ENCODE measurements at regions not wholly inside any gene's neighbourhood (a gene's known extent, or its start where the extent isn't known, plus 50 kb on each side); places are given as distances from the start of the nearest gene placed in this dataset.

- TF ChIP-seq TEAD4 (IDR thresholded peaks at IDR 0.05) (no peak), MAX (IDR thresholded peaks at IDR 0.05) (no peak), TAF1 (IDR thresholded peaks at IDR 0.05; ENCODE audit: low read depth) (no peak), NFIC (IDR thresholded peaks at IDR 0.05) (no peak), USF1 (IDR thresholded peaks at IDR 0.05) (no peak), REST (IDR thresholded peaks at IDR 0.05; ENCODE audit: low read depth) (no peak), YY1 (IDR thresholded peaks at IDR 0.05; ENCODE audit: low read depth) (no peak), RAD21 (IDR thresholded peaks at IDR 0.05; ENCODE audit: low read depth) (no peak), EGR1 (IDR thresholded peaks at IDR 0.05) (no peak), CREB1 (IDR thresholded peaks at IDR 0.05; ENCODE audit: low read depth) (no peak), FOXM1 (IDR thresholded peaks at IDR 0.05; ENCODE audit: borderline replicate concordance, low read depth) (no peak), ZBTB7A (IDR thresholded peaks at IDR 0.05; ENCODE audit: low read depth) (no peak), EP300 (IDR thresholded peaks at IDR 0.05; ENCODE audit: borderline replicate concordance) (no peak), TCF12 (IDR thresholded peaks at IDR 0.05; ENCODE audit: low read depth) (no peak), CEBPB (IDR thresholded peaks at IDR 0.05) (no peak)
These were observed 54.2 kb upstream of the SYT9 start for GRCh38 chr11:7197469-7197868.
